Loucy (cell line): ENCODE measurements at regions not wholly inside any gene's neighbourhood (a gene's known extent, or its start where the extent isn't known, plus 50 kb on each side); places are given as distances from the start of the nearest gene placed in this dataset.
A peak's percentile ranks its signal among the peaks of the same experiment; 100 is the strongest.

ENCODE experiments used
- H2AFZ ChIP-seq: fragments of 200-600 bp; sonication (generic); 2 replicates; pipeline ENCODE4 v1.6.0; 2016; ENCODE audit warnings: antibody characterized with exemption, mild to moderate bottlenecking, low read length, moderate library complexity
- H3F3A ChIP-seq: fragments of 200-600 bp; 2 replicates; pipeline ENCODE4 v1.6.0; 2016; ENCODE audit warnings: antibody characterized with exemption, low read depth, mild to moderate bottlenecking
- H3K27me3 ChIP-seq: fragments of 200-600 bp; sonication (generic); 2 replicates; pipeline ENCODE4 v1.6.1; 2014; ENCODE audit warnings: low read length, mild to moderate bottlenecking; ENCODE audit not compliant: insufficient read depth, poor library complexity, severe bottlenecking
- H3K36me3 ChIP-seq: fragments of 200-600 bp; sonication (generic); 2 replicates; pipeline ENCODE4 v1.6.1; 2016; ENCODE audit warnings: low read length; ENCODE audit not compliant: insufficient read depth
- H3K4me1 ChIP-seq: fragments of 200-600 bp; sonication (generic); 2 replicates; pipeline ENCODE4 v1.5.1; 2014; ENCODE audit warnings: low read length, mild to moderate bottlenecking; ENCODE audit not compliant: insufficient read depth, poor library complexity, severe bottlenecking
- H3K4me2 ChIP-seq: fragments of 200-600 bp; sonication (generic); 2 replicates; pipeline ENCODE4 v1.6.0; 2014; ENCODE audit warnings: antibody characterized with exemption, low read length, low read depth, mild to moderate bottlenecking; ENCODE audit not compliant: poor library complexity, severe bottlenecking
- H3K4me3 ChIP-seq: fragments of 200-600 bp; sonication (generic); 2 replicates; pipeline ENCODE4 v1.5.1; 2014; ENCODE audit warnings: low read length, mild to moderate bottlenecking, mixed read lengths; ENCODE audit not compliant: poor library complexity, severe bottlenecking
- H3K79me2 ChIP-seq: fragments of 200-600 bp; sonication (generic); 2 replicates; pipeline ENCODE4 v1.6.1; 2014; ENCODE audit warnings: low read length; ENCODE audit not compliant: insufficient read depth
- H3K9ac ChIP-seq: fragments of 200-600 bp; sonication (generic); 2 replicates; pipeline ENCODE4 v1.6.0; 2014; ENCODE audit warnings: mild to moderate bottlenecking, low read depth, low read length, moderate library complexity; ENCODE audit not compliant: poor library complexity, severe bottlenecking
- H3K9me2 ChIP-seq: fragments of 200-600 bp; sonication (generic); replicated peaks from 2 replicates; pipeline ENCODE4 v1.6.1; 2016; ENCODE audit warnings: low read depth, low read length, mixed read lengths
- H3K9me3 ChIP-seq: fragments of 200-600 bp; sonication (generic); 2 replicates; pipeline ENCODE4 v1.6.1; 2014; ENCODE audit warnings: mild to moderate bottlenecking, antibody characterized with exemption, low read length, low read depth; ENCODE audit not compliant: insufficient read depth
- H4K20me1 ChIP-seq: fragments of 200-600 bp; sonication (generic); 2 replicates; pipeline ENCODE4 v1.6.0; 2014; ENCODE audit warnings: antibody characterized with exemption, low read length, mild to moderate bottlenecking; ENCODE audit not compliant: insufficient read depth, poor library complexity, severe bottlenecking
- CTCF ChIP-seq: fragments of 200-600 bp; sonication (generic); conservative IDR thresholded peaks from 2 replicates; pipeline ENCODE4 v1.5.1; 2014; ENCODE audit warnings: mild to moderate bottlenecking, antibody characterized with exemption, low read length
- EZH2phosphoT487 ChIP-seq: fragments of 200-600 bp; IDR thresholded peaks from 2 replicates; pipeline ENCODE4 v1.6.1; 2018; ENCODE audit warnings: antibody characterized with exemption, mild to moderate bottlenecking, moderate library complexity, borderline replicate concordance

- H2AFZ ChIP-seq = peak overlapping the region; percentile 30
- no peak for TF ChIP-seq EZH2phosphoT487
- no peak for TF ChIP-seq CTCF
- no peaks in the 10 kb centered on the region for H3K36me3 ChIP-seq
- no peak overlapping the region for H3K9ac ChIP-seq
- H4K20me1 ChIP-seq = no peaks in the 10 kb centered on the region
- no peaks in the 10 kb centered on the region for H3K27me3 ChIP-seq
- H3K4me1 ChIP-seq = no peaks in the 10 kb centered on the region
- H3K79me2 ChIP-seq = no peaks in the 10 kb centered on the region
- no peaks in the 10 kb centered on the region for H3K9me2 ChIP-seq
- no peak overlapping the region for H3K4me3 ChIP-seq
- no peaks in the 10 kb centered on the region for H3F3A ChIP-seq
- H3K9me3 ChIP-seq = no peaks in the 10 kb centered on the region
- H3K4me2 ChIP-seq = no peak overlapping the region
Observed at GRCh38 chr7:24504836-24505235, 68.4 kb upstream of the PALS2 start.

DNA sequence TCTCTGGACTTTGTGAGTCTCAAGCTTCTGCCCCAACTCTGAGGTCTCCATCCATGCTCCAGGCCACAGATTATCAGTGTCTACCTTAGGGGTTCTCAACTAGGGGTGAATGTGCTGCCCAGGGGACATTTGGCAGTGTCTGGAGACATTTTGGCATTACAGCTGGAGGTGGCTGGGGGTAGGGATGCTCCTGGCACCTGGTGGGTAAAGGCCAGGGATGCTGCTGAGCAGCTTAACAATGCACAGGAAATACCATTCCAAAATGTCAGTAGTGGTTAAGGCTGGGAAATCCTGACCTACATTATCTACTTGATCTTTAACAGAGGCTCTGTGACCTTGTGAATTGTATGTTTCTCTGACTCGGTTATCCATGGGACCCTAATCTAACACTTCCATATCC lies 67.3 kb upstream of the PALS2 start:
- Histone ChIP-seq H3K27me3 (no peaks in the 10 kb centered on the region), H4K20me1 (no peaks in the 10 kb centered on the region), H3K9me2 (no peaks in the 10 kb centered on the region), H3K9ac (no peak overlapping the region), H3K79me2 (no peaks in the 10 kb centered on the region), H3K4me3 (no peak overlapping the region), H3K4me2 (no peak overlapping the region), H2AFZ (no peak overlapping the region), H3F3A (no peaks in the 10 kb centered on the region), H3K36me3 (no peaks in the 10 kb centered on the region), H3K4me1 (no peaks in the 10 kb centered on the region), H3K9me3 (no peaks in the 10 kb centered on the region)
- no peak for TF ChIP-seq EZH2phosphoT487
- no peak for TF ChIP-seq CTCF

GRCh38 chr7:24508316-24508715 lies 64.9 kb upstream of the PALS2 start:
- Histone ChIP-seq H3K9me2 (no peaks in the 10 kb centered on the region), H3K79me2 (no peaks in the 10 kb centered on the region), H2AFZ (no peak overlapping the region), H3K4me1 (no peaks in the 10 kb centered on the region), H3K4me3 (no peak overlapping the region), H3F3A (no peaks in the 10 kb centered on the region), H3K27me3 (no peaks in the 10 kb centered on the region), H3K4me2 (no peak overlapping the region), H3K9ac (no peak overlapping the region), H3K9me3 (no peaks in the 10 kb centered on the region), H4K20me1 (no peaks in the 10 kb centered on the region), H3K36me3 (no peaks in the 10 kb centered on the region)
- TF ChIP-seq CTCF (no peak), EZH2phosphoT487 (no peak)
